ENCODE measurements at regions not wholly inside any gene's neighbourhood (a gene's known extent, or its start where the extent isn't known, plus 50 kb on each side); places are given as distances from the start of the nearest gene placed in this dataset.
A peak's percentile ranks its signal among the peaks of the same experiment; 100 is the strongest.

DNA sequence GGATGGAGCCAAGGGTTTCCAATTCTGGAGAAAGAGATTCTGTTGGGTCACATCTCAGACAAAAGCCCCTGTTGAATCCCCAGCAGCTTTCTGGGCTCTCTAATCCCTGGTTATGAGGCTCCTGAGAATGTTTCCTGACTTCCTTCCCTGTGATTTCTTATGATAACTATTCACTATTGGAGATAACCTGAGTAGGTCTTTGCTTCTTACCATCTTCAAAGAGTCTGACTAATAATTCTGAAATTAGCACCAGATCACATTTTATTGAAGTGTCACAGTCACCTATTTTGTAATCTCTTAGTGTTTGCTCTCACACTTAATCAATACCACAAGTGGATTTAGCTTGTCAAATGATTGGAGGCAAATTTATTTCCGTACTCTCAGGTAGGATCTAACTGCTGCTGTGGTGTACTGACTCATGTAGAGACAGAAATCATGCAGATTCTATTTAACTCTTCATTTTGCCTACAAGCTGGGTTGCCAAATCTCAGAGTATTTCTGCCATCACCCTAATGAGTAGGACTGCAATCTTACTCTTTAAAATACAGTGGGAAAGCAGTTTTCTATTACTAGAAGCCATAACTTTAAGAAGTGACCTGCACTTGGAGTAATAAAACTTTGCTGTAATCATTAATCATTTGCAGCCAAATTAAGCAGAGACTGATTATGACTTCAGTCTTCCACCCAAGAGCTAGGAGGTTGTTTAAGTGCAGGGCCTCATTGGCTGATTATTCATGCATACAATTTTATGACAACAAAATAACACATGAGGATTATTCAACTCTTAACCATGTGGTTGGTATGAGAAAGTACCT lies 422.1 kb downstream of the EPM2A start:
- no peak for ATAC-seq
- H3K27me3 Mint-ChIP-seq = no peaks in the 10 kb centered on the region
- H3K4me3 Mint-ChIP-seq = no peak overlapping the region
- H3K4me1 Mint-ChIP-seq = no peaks in the 10 kb centered on the region
- no peaks in the 10 kb centered on the region for H3K36me3 Mint-ChIP-seq
- no peak overlapping the region for H3K27ac Mint-ChIP-seq
- H3K9me3 Mint-ChIP-seq = peaks cover 3% of the 10 kb centered on the region

DNA sequence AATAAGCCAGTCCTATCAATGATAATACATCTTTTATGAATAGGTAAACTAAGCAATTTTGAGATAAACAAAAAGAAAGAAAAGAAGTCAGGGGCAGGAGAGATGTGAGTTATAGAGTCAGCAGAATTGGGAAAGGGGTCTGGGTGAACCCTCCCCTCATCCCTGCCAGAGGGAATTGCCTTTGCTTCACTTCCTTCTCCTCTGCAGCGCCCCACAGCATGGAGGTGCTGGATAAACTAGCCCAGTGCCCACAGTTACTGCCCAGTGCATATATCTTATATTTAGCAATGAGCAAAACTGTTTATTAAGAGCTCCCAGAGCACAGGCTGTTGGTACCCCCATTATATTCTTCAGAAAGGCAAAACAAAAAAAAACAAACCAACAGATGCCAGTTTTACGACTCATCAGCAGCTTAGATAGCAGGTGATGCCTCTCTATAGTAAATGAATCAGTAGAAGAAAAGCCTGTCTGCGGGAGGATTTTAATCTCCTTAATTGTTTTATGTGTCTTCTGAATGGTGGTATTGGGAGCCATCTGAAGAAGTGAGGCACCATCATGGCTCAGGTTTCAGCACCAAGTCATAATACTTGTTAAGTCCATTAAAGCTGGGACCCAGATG lies 419.2 kb downstream of the EPM2A start:
- Mint-ChIP-seq H3K36me3 (no peaks in the 10 kb centered on the region), H3K27ac (no peak overlapping the region), H3K4me1 (no peaks in the 10 kb centered on the region), H3K27me3 (no peaks in the 10 kb centered on the region), H3K4me3 (no peak overlapping the region), H3K9me3 (peaks cover 6% of the 10 kb centered on the region)
- ATAC-seq = no peak

DNA sequence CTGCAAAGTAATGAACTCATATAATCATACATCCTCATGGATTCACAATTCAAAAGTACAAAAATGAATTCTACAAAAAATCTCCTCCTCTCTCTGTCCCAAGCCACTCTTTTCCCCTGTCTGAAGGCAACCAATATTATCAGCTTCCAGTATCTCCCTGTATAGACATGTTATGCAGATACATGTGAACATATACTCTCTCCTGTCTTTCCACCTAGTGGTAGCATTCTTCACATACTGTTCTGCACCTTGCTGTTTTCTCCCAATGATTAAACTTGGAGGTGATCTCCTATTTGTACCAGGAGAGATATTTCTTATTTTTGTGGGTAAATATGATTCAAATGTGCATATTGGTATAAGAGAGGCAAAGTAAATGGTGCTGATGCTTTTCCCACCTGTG lies 416.4 kb downstream of the EPM2A start:
- no peak overlapping the region for H3K27ac Mint-ChIP-seq
- H3K4me1 Mint-ChIP-seq = no peaks in the 10 kb centered on the region
- ATAC-seq = no peak
- H3K36me3 Mint-ChIP-seq = no peaks in the 10 kb centered on the region
- H3K4me3 Mint-ChIP-seq = no peak overlapping the region
- no peaks in the 10 kb centered on the region for H3K27me3 Mint-ChIP-seq
- H3K9me3 Mint-ChIP-seq = peaks cover 6% of the 10 kb centered on the region

DNA sequence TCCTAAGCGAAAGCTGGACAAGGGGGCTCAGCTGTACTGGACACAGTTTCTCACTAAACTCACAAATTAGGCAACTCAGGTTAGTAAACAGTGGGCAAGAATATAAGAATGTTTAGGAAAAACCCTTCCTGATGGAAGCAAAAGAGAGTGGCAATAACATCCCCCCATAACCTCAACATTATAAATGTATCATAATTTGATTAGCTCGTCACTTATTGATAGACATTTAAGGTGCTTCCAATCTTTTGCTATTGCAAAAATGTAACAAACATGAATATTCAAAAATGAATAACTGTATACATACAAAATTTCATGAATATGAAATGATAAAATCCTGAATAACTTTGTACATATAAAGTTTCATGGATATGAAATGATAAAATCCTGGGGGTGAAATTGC lies 415.7 kb downstream of the EPM2A start:
- H3K27ac Mint-ChIP-seq = no peak overlapping the region
- H3K36me3 Mint-ChIP-seq = no peaks in the 10 kb centered on the region
- no peak overlapping the region for H3K4me3 Mint-ChIP-seq
- ATAC-seq = no peak
- H3K27me3 Mint-ChIP-seq = no peaks in the 10 kb centered on the region
- no peaks in the 10 kb centered on the region for H3K4me1 Mint-ChIP-seq
- H3K9me3 Mint-ChIP-seq = peaks cover 6% of the 10 kb centered on the region

DNA sequence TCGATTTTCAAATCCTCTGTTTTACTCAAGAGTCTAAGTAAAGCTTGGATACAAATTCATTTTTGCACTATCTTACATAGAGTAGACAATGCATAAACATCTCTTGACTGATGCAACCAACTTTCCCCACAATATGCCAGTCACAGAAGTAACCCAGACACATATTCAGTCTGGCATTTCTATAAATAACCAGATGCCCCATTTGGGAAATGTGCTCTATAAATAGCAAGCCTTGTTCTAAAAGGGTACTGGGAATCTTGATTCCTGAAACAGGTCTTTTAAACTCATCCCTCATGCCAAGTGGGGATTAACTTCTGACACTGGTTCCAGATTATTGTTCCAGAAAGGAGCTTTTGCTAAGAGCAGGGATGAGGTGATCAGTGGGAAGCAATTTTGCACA lies 411.7 kb downstream of the EPM2A start:
- Mint-ChIP-seq H3K4me3 (no peak overlapping the region), H3K4me1 (no peaks in the 10 kb centered on the region), H3K27me3 (no peaks in the 10 kb centered on the region), H3K9me3 (peaks cover 3% of the 10 kb centered on the region), H3K27ac (no peak overlapping the region), H3K36me3 (no peaks in the 10 kb centered on the region)
- no peak for ATAC-seq

DNA sequence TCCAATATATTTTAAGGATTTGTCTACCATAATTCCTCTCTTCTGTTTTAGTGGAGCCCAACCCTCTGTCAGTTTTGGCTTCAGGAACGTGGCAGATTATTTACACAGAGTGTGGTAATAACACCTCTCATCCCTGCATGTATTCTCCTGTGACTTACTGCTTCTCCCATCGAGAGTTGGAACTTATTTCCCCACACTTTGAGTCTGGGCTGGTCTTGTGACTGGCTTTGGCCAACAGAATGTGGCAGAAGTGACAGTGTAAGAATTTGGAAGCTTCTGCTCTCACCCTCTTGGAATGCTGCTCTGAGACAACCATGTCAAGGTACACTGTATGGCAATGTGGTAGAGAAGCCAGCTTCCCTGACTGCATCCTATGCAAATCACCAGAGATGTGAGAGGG lies 407.7 kb downstream of the EPM2A start:
- no peaks in the 10 kb centered on the region for H3K27me3 Mint-ChIP-seq
- no peaks in the 10 kb centered on the region for H3K36me3 Mint-ChIP-seq
- no peaks in the 10 kb centered on the region for H3K4me1 Mint-ChIP-seq
- H3K9me3 Mint-ChIP-seq = no peaks in the 10 kb centered on the region
- H3K27ac Mint-ChIP-seq = no peak overlapping the region
- no peak overlapping the region for H3K4me3 Mint-ChIP-seq
- ATAC-seq = no peak

DNA sequence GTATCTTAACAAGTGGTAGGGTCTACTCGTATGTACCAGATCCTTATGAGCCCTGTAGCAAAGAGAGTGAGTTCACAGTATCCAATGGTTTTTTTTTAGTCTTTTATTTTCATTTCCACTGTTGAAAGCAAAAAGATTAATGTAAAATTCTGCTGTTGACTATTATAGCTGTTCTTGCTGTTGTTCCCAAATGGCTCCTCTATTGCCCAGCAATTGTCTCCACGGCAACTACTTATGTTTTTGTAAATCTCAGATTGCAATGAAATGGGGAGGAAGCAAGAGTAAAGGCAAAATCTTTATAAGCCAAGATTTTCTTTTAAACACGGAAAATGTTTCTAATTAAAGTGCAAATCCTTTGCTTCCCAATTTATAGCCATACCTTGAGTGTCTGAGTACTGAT lies 406.1 kb downstream of the EPM2A start:
- no peak overlapping the region for H3K27ac Mint-ChIP-seq
- no peak for ATAC-seq
- no peaks in the 10 kb centered on the region for H3K9me3 Mint-ChIP-seq
- no peak overlapping the region for H3K4me3 Mint-ChIP-seq
- no peaks in the 10 kb centered on the region for H3K4me1 Mint-ChIP-seq
- H3K27me3 Mint-ChIP-seq = no peaks in the 10 kb centered on the region
- H3K36me3 Mint-ChIP-seq = no peaks in the 10 kb centered on the region

DNA sequence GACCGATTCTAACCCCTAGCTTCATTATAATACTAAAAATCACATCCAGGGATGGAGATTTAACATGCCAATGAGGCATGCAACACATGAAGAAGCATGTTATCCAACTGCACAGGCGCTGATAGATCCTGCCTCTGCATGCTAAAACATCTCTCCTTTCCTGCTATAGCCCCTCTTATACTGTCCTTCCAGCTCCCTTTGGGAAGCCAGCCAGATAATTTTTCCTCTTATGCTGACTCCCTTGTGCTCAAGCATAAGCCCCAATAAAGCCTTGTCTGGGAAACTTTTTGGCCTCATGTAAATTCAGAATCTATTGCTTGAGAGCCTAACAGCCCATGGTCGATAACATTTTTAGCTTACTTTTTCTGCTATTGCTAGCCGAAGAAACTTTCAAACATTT lies 404.3 kb downstream of the EPM2A start:
- Mint-ChIP-seq H3K4me3 (no peak overlapping the region), H3K4me1 (no peaks in the 10 kb centered on the region), H3K9me3 (no peaks in the 10 kb centered on the region), H3K27me3 (no peaks in the 10 kb centered on the region), H3K27ac (no peak overlapping the region), H3K36me3 (no peaks in the 10 kb centered on the region)
- no peak for ATAC-seq

DNA sequence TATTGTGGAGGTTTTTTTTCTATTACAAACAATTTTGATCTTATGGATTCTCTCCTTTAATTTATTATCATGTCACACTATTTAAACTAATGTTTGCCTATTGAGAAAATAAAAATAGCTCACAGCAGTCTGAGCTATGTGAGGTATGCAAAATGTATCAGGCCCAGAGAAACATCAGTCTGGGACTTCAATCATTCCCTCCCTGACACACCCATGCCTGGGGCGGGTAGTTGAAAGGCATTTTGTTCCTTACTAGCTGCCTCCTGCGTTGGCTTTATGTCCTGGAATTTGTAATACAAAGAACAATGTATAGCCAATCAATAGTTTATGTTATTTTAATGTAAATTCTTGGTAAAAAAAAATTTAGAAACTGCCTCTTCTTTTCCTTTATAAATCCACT lies 403.3 kb downstream of the EPM2A start:
- no peaks in the 10 kb centered on the region for H3K9me3 Mint-ChIP-seq
- H3K4me1 Mint-ChIP-seq = no peaks in the 10 kb centered on the region
- H3K36me3 Mint-ChIP-seq = no peaks in the 10 kb centered on the region
- H3K27me3 Mint-ChIP-seq = no peaks in the 10 kb centered on the region
- H3K27ac Mint-ChIP-seq = no peak overlapping the region
- no peak overlapping the region for H3K4me3 Mint-ChIP-seq
- no peak for ATAC-seq

DNA sequence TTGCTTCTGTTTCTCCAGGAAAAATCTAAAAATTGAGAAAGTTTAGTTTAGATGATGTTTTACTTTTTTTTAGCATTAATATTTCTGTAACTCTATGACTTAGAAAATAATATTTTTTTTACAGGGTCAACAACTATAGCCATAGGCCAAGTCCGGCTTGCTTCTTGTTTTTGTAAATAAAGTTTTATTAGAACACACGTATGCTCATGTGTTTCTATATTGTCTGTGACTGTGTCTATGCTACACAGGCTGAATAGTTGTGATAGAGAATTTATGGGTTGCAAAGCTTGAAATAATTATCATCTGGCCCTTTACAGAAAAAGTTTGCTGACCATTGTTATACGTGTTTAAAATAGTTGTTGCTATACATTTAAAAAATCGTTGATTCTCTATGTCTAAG lies 399.2 kb downstream of the EPM2A start:
- H3K27ac Mint-ChIP-seq = no peak overlapping the region
- H3K4me1 Mint-ChIP-seq = no peaks in the 10 kb centered on the region
- H3K36me3 Mint-ChIP-seq = no peaks in the 10 kb centered on the region

DNA sequence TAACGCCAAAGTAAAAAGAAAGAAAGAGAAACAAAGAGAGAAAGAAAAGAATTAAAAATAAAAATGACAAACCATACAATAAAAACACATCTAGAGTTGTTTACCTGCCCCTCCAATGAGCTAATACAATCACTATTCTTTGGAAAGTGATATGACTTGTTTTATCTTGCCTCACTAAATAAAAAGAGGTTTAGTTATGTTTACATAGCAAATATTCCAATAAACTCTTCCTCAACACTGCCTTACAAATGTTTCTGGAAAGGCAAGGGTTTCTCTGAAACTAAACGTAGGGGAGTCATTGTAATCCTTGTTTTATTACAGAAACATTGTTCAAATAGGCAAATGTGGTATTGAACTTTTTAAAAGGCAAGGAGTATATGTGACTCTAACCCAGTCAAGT lies 396.2 kb downstream of the EPM2A start:
- Mint-ChIP-seq H3K27me3 (no peaks in the 10 kb centered on the region), H3K9me3 (no peaks in the 10 kb centered on the region), H3K27ac (no peak overlapping the region), H3K4me1 (no peaks in the 10 kb centered on the region), H3K4me3 (no peak overlapping the region), H3K36me3 (no peaks in the 10 kb centered on the region)
- no peak for ATAC-seq

More for the DNA sequence above, 399.2 kb downstream of the EPM2A start:
- no peaks in the 10 kb centered on the region for H3K9me3 Mint-ChIP-seq
- H3K27me3 Mint-ChIP-seq = no peaks in the 10 kb centered on the region
- ATAC-seq = no peak
- no peak overlapping the region for H3K4me3 Mint-ChIP-seq

DNA sequence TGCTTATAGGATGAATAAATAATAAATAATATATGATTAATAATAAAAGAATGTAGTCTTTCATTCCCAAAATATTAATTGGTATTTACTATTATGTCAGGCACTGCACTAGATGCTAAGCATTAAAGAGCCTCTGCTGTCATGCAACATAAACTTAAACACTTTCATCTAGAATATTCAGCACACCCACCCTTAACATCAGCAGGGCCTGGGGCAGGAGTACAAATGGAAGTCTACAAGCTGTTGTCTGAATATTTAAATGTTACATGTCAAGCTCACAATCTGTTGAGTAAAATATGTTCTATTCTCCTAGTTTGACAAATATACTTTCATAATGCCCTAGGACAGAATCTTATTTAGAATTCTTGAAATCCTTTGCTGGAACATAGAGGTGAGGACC lies 395.1 kb downstream of the EPM2A start:
- H3K9me3 Mint-ChIP-seq = no peaks in the 10 kb centered on the region
- no peaks in the 10 kb centered on the region for H3K4me1 Mint-ChIP-seq

DNA sequence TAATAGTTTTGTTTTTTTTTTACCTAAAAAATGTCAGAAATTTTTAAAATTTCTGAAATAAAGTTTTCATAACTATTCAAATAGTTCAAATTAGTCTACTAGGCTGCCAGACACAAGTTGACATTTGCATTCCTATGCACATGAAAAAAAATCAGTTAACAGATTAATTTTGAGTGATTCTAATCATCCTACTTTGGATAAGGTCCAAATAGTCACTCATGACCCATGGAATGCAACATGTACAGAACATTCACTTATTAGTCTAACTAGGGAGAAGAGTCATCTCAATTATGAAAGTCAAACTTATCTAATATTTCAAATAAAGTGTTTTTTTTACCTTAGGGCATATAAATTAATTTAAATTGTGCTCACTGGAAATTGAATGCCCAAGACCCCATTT lies 390.2 kb downstream of the EPM2A start:
- no peaks in the 10 kb centered on the region for H3K9me3 Mint-ChIP-seq
- no peaks in the 10 kb centered on the region for H3K36me3 Mint-ChIP-seq
- H3K4me3 Mint-ChIP-seq = no peak overlapping the region
- no peaks in the 10 kb centered on the region for H3K27me3 Mint-ChIP-seq
- no peak for ATAC-seq
- H3K27ac Mint-ChIP-seq = no peak overlapping the region
- peaks cover 13% of the 10 kb centered on the region for H3K4me1 Mint-ChIP-seq

More for the DNA sequence above, 395.1 kb downstream of the EPM2A start:
- Mint-ChIP-seq H3K4me3 (no peak overlapping the region), H3K27me3 (no peaks in the 10 kb centered on the region), H3K27ac (no peak overlapping the region), H3K36me3 (no peaks in the 10 kb centered on the region)
- no peak for ATAC-seq

DNA sequence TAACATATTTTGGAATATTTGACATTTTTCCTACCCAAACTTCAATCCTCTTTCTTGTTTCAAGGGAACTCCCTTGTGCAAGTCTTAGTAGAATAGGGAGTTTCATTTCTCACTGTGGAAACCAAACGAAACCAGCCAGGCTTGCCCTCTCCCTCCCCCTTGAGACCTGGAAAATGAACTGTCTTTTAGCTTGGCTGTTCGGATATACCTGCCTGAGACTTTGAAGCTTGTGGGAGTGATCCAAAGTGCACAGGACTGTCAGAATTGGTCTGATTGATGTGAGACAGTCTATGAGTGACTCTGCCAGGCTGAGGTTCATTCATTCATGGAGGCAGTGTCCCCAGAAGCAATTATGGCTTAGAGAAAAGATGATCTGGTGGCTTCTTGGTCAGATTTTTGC lies 388.1 kb downstream of the EPM2A start:
- Mint-ChIP-seq H3K36me3 (no peaks in the 10 kb centered on the region), H3K27me3 (no peaks in the 10 kb centered on the region), H3K4me3 (no peak overlapping the region), H3K27ac (no peak overlapping the region), H3K9me3 (no peaks in the 10 kb centered on the region), H3K4me1 (peaks cover 21% of the 10 kb centered on the region)
- no peak for ATAC-seq

DNA sequence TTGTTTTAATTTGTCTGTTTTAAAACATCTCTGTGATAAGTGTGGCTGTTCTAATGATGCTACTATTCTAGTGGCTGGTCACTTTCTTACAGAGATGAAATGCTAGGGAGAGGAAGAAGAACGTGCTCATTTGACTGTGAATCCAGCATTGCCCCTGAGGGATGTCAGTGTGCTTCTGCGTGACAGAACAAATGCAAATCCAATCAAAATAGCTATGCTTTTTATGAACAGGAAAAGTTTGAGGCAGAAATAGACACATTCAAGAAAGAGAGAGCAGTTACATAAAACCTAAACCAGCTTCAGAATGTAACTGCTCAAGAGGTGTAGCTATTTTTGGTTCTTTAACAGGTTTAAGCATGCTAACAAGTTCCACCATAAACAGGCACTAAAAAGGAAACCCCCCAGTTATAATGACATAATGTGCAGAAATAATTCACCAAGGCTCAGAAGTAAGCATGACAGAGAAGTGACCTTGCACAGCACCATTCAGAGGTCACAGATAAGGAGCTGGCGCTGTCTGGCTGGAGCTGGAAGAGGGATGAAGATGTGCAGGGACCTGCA lies 385.3 kb downstream of the EPM2A start:
- peak; percentile 53 for ATAC-seq
- H3K4me1 Mint-ChIP-seq = peaks cover 21% of the 10 kb centered on the region
- H3K27ac Mint-ChIP-seq = no peak overlapping the region
- no peaks in the 10 kb centered on the region for H3K36me3 Mint-ChIP-seq
- H3K27me3 Mint-ChIP-seq = peaks cover 11% of the 10 kb centered on the region
- no peaks in the 10 kb centered on the region for H3K9me3 Mint-ChIP-seq
- no peak overlapping the region for H3K4me3 Mint-ChIP-seq

DNA sequence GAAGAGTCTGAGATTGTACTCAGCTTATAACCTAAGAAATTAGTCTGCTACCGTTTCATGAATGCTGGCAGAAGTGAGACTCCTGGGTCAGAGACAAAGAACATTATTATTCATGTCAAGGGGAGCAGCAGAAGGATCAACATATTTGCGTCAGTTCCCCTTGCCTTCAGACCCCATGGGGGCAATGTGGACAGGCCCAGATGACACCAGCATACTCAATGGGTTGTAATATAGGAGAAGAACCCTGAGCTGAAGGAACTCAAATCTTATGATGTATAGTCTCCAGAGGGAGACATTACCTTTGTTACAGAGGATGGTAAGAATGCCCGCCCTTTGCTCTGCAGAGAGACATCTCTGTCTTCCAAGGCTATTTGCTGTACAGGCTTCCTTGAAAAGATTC lies 384.4 kb downstream of the EPM2A start:
- Mint-ChIP-seq H3K4me3 (no peak overlapping the region), H3K27me3 (peaks cover 11% of the 10 kb centered on the region)

More for the DNA sequence above, 384.4 kb downstream of the EPM2A start:
- Mint-ChIP-seq H3K9me3 (no peaks in the 10 kb centered on the region), H3K27ac (no peak overlapping the region), H3K36me3 (no peaks in the 10 kb centered on the region), H3K4me1 (peaks cover 21% of the 10 kb centered on the region)
- ATAC-seq = no peak

Data from stimulated activated memory B cell treated with anti-CD40 and anti-IgM and Interleukin-4, amounts not matched to agents 10 μg/mL and 1 μg/mL and 100 μg/mL, for 72 hours (primary cell).